ENCODE measurements at regions not wholly inside any gene's neighbourhood (a gene's known extent, or its start where the extent isn't known, plus 50 kb on each side); places are given as distances from the start of the nearest gene placed in this dataset.

- no peak overlapping the region for H3K9ac ChIP-seq
- no peaks in the 10 kb centered on the region for H3K27me3 ChIP-seq (ENCODE audit: insufficient read depth)
- 31% methylated on average over 11 of the region's 11 CpGs for WGBS (ENCODE audit: low lambda C conversion rate)
- no peak overlapping the region for H3K4me2 ChIP-seq
- H4K20me1 ChIP-seq (ENCODE audit: insufficient read depth) = no peaks in the 10 kb centered on the region
- H3K27ac ChIP-seq (ENCODE audit: low read depth in 2 of 2, low read length in 1 of 2) = no peak overlapping the region
- no peaks in the 10 kb centered on the region for H3K9me3 ChIP-seq
- DNase-seq = no peak
- TF ChIP-seq USF1 (IDR thresholded peaks at IDR 0.05; ENCODE audit: borderline replicate concordance, low read depth) (no peak), GABPA (IDR thresholded peaks at IDR 0.05; ENCODE audit: low read depth) (no peak), POLR2AphosphoS5 (IDR thresholded peaks at IDR 0.05; ENCODE audit: low read depth, low read length) (no peak), FOXJ3 (CRISPR knock-in tag; IDR thresholded peaks at IDR 0.05) (no peak), EP300 (IDR thresholded peaks at IDR 0.05; ENCODE audit: borderline replicate concordance in 1 of 2, low read depth in 1 of 2, low read length in 1 of 2) (no peak), RCOR1 (IDR thresholded peaks at IDR 0.05; ENCODE audit: low read length) (no peak), TAF1 (IDR thresholded peaks at IDR 0.05; ENCODE audit: borderline replicate concordance, low read depth, low read length) (no peak), NRF1 (IDR thresholded peaks at IDR 0.05; ENCODE audit: low read depth, low read length) (no peak), RFX5 (IDR thresholded peaks at IDR 0.05; ENCODE audit: low read length) (no peak), RXRA (IDR thresholded peaks at IDR 0.05; ENCODE audit: borderline replicate concordance, low read depth) (no peak), MXI1 (IDR thresholded peaks at IDR 0.05; ENCODE audit: low read depth, low read length) (no peak), TEAD4 (IDR thresholded peaks at IDR 0.05; ENCODE audit: borderline replicate concordance, insufficient read depth) (no peak), ELF1 (IDR thresholded peaks at IDR 0.05) (no peak), NFIC (IDR thresholded peaks at IDR 0.05; ENCODE audit: borderline replicate concordance) (no peak), YY1 (IDR thresholded peaks at IDR 0.05; ENCODE audit: low read depth) (no peak), FOXM1 (IDR thresholded peaks at IDR 0.05; ENCODE audit: low read depth) (no peak)
- TF ChIP-seq, protein P1, sequence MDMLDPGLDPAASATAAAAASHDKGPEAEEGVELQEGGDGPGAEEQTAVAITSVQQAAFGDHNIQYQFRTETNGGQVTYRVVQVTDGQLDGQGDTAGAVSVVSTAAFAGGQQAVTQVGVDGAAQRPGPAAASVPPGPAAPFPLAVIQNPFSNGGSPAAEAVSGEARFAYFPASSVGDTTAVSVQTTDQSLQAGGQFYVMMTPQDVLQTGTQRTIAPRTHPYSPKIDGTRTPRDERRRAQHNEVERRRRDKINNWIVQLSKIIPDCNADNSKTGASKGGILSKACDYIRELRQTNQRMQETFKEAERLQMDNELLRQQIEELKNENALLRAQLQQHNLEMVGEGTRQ (IDR thresholded peaks at IDR 0.05; ENCODE audit: borderline replicate concordance, low read depth, low read length) = no peak
- TF ChIP-seq, protein P2, sequence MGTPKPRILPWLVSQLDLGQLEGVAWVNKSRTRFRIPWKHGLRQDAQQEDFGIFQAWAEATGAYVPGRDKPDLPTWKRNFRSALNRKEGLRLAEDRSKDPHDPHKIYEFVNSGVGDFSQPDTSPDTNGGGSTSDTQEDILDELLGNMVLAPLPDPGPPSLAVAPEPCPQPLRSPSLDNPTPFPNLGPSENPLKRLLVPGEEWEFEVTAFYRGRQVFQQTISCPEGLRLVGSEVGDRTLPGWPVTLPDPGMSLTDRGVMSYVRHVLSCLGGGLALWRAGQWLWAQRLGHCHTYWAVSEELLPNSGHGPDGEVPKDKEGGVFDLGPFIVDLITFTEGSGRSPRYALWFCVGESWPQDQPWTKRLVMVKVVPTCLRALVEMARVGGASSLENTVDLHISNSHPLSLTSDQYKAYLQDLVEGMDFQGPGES (IDR thresholded peaks at IDR 0.05; ENCODE audit: low read depth, low read length) = no peak
- H3K4me3 ChIP-seq (ENCODE audit: low read depth in 2 of 2, low read length in 1 of 2) = no peak overlapping the region
- H3K4me1 ChIP-seq (ENCODE audit: control insufficient read depth in 1 of 2, insufficient read depth in 2 of 2, low read depth in 1 of 2, low read length in 1 of 2) = no peaks in the 10 kb centered on the region; a peak in 1 of 4 replicates
- CTCF ChIA-PET = no interaction called here
- H3F3A ChIP-seq (replicated peaks; ENCODE audit: insufficient read depth) = no peaks in the 10 kb centered on the region
- POLR2A ChIA-PET = no interaction called here
- H2AFZ ChIP-seq (ENCODE audit: low read depth) = no peak overlapping the region
- no peaks in the 10 kb centered on the region for H3K36me3 ChIP-seq (replicated peaks in 1 of 2; ENCODE audit: control insufficient read depth in 1 of 2, insufficient read depth in 2 of 2, low read length in 1 of 2)
- no peaks in the 10 kb centered on the region for H3K79me2 ChIP-seq (ENCODE audit: insufficient read depth)
- no peaks in the 10 kb centered on the region for H3K9me2 ChIP-seq
These were observed 266.7 kb upstream of the MGAT5 start for GRCh38 chr2:133986881-133987795.
